ENCODE measurements at regions not wholly inside any gene's neighbourhood (a gene's known extent, or its start where the extent isn't known, plus 50 kb on each side); places are given as distances from the start of the nearest gene placed in this dataset.
A peak's percentile ranks its signal among the peaks of the same experiment; 100 is the strongest.

DNA sequence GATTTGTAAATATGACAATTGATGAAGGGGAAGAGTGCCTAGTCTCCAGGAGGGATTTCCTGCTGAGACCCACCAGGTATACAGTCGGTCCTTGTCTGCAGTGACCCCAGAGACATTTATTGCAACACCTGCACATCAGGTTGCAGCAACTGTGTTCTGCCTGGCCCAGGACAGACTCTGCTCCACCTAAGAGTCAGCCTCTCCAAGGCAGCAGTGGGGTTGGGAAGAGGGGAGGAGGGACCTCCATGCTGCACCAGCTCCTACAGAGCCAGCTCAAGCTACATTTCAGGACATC lies 120.4 kb upstream of the IRF2BP2 start (continued):
- TF ChIP-seq, protein P1, sequence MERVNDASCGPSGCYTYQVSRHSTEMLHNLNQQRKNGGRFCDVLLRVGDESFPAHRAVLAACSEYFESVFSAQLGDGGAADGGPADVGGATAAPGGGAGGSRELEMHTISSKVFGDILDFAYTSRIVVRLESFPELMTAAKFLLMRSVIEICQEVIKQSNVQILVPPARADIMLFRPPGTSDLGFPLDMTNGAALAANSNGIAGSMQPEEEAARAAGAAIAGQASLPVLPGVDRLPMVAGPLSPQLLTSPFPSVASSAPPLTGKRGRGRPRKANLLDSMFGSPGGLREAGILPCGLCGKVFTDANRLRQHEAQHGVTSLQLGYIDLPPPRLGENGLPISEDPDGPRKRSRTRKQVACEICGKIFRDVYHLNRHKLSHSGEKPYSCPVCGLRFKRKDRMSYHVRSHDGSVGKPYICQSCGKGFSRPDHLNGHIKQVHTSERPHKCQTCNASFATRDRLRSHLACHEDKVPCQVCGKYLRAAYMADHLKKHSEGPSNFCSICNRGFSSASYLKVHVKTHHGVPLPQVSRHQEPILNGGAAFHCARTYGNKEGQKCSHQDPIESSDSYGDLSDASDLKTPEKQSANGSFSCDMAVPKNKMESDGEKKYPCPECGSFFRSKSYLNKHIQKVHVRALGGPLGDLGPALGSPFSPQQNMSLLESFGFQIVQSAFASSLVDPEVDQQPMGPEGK (CRISPR knock-in tag; IDR thresholded peaks at IDR 0.05; ENCODE audit: borderline replicate concordance), result no peak
- TF ChIP-seq ZNF408 (CRISPR knock-in tag; IDR thresholded peaks at IDR 0.05; ENCODE audit: low read depth), result no peak
- TF ChIP-seq, protein P2, sequence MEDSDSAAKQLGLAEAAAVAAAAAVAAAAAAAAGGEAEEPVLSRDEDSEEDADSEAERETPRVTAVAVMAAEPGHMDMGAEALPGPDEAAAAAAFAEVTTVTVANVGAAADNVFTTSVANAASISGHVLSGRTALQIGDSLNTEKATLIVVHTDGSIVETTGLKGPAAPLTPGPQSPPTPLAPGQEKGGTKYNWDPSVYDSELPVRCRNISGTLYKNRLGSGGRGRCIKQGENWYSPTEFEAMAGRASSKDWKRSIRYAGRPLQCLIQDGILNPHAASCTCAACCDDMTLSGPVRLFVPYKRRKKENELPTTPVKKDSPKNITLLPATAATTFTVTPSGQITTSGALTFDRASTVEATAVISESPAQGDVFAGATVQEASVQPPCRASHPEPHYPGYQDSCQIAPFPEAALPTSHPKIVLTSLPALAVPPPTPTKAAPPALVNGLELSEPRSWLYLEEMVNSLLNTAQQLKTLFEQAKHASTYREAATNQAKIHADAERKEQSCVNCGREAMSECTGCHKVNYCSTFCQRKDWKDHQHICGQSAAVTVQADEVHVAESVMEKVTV (CRISPR knock-in tag; IDR thresholded peaks at IDR 0.05), result no peak
- TF ChIP-seq, protein P3, sequence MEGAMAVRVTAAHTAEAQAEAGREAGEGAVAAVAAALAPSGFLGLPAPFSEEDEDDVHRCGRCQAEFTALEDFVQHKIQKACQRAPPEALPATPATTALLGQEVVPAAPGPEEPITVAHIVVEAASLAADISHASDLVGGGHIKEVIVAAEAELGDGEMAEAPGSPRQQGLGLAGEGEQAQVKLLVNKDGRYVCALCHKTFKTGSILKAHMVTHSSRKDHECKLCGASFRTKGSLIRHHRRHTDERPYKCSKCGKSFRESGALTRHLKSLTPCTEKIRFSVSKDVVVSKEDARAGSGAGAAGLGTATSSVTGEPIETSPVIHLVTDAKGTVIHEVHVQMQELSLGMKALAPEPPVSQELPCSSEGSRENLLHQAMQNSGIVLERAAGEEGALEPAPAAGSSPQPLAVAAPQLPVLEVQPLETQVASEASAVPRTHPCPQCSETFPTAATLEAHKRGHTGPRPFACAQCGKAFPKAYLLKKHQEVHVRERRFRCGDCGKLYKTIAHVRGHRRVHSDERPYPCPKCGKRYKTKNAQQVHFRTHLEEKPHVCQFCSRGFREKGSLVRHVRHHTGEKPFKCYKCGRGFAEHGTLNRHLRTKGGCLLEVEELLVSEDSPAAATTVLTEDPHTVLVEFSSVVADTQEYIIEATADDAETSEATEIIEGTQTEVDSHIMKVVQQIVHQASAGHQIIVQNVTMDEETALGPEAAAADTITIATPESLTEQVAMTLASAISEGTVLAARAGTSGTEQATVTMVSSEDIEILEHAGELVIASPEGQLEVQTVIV (CRISPR knock-in tag; IDR thresholded peaks at IDR 0.05; ENCODE audit: borderline replicate concordance), result no peak
- TF ChIP-seq SRSF1 (IDR thresholded peaks at IDR 0.05; ENCODE audit: low read depth, low read length), result no peak
- TF ChIP-seq YY1 (IDR thresholded peaks at IDR 0.05; ENCODE audit: borderline replicate concordance in 1 of 3, control insufficient read depth in 1 of 3, extremely low read depth in 1 of 3, insufficient read depth in 3 of 3, insufficient read length in 1 of 3, insufficient replicate concordance in 2 of 3, low read depth in 1 of 3, low read length in 2 of 3), result no peak
- TF ChIP-seq ZNF551 (CRISPR knock-in tag; IDR thresholded peaks at IDR 0.05), result no peak
- TF ChIP-seq CHD1 (IDR thresholded peaks at IDR 0.05; ENCODE audit: low read length), result no peak
- TF ChIP-seq, protein P4, sequence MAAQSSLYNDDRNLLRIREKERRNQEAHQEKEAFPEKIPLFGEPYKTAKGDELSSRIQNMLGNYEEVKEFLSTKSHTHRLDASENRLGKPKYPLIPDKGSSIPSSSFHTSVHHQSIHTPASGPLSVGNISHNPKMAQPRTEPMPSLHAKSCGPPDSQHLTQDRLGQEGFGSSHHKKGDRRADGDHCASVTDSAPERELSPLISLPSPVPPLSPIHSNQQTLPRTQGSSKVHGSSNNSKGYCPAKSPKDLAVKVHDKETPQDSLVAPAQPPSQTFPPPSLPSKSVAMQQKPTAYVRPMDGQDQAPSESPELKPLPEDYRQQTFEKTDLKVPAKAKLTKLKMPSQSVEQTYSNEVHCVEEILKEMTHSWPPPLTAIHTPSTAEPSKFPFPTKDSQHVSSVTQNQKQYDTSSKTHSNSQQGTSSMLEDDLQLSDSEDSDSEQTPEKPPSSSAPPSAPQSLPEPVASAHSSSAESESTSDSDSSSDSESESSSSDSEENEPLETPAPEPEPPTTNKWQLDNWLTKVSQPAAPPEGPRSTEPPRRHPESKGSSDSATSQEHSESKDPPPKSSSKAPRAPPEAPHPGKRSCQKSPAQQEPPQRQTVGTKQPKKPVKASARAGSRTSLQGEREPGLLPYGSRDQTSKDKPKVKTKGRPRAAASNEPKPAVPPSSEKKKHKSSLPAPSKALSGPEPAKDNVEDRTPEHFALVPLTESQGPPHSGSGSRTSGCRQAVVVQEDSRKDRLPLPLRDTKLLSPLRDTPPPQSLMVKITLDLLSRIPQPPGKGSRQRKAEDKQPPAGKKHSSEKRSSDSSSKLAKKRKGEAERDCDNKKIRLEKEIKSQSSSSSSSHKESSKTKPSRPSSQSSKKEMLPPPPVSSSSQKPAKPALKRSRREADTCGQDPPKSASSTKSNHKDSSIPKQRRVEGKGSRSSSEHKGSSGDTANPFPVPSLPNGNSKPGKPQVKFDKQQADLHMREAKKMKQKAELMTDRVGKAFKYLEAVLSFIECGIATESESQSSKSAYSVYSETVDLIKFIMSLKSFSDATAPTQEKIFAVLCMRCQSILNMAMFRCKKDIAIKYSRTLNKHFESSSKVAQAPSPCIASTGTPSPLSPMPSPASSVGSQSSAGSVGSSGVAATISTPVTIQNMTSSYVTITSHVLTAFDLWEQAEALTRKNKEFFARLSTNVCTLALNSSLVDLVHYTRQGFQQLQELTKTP (IDR thresholded peaks at IDR 0.05; ENCODE audit: low read depth in 1 of 2, partially characterized antibody in 2 of 2), result peak in 1 of 2 experiments; percentile 55
- TF ChIP-seq, protein P5, sequence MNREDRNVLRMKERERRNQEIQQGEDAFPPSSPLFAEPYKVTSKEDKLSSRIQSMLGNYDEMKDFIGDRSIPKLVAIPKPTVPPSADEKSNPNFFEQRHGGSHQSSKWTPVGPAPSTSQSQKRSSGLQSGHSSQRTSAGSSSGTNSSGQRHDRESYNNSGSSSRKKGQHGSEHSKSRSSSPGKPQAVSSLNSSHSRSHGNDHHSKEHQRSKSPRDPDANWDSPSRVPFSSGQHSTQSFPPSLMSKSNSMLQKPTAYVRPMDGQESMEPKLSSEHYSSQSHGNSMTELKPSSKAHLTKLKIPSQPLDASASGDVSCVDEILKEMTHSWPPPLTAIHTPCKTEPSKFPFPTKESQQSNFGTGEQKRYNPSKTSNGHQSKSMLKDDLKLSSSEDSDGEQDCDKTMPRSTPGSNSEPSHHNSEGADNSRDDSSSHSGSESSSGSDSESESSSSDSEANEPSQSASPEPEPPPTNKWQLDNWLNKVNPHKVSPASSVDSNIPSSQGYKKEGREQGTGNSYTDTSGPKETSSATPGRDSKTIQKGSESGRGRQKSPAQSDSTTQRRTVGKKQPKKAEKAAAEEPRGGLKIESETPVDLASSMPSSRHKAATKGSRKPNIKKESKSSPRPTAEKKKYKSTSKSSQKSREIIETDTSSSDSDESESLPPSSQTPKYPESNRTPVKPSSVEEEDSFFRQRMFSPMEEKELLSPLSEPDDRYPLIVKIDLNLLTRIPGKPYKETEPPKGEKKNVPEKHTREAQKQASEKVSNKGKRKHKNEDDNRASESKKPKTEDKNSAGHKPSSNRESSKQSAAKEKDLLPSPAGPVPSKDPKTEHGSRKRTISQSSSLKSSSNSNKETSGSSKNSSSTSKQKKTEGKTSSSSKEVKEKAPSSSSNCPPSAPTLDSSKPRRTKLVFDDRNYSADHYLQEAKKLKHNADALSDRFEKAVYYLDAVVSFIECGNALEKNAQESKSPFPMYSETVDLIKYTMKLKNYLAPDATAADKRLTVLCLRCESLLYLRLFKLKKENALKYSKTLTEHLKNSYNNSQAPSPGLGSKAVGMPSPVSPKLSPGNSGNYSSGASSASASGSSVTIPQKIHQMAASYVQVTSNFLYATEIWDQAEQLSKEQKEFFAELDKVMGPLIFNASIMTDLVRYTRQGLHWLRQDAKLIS (CRISPR knock-in tag; IDR thresholded peaks at IDR 0.05), result peak; percentile 29; the same call in 1 of the 2 replicates
- TF ChIP-seq CREBBP (IDR thresholded peaks at IDR 0.05; ENCODE audit: low read depth, low read length), result no peak
- no peak for TF ChIP-seq POLR2A (conservative IDR thresholded peaks at IDR 0.05)
- TF ChIP-seq HMG20B (CRISPR knock-in tag; IDR thresholded peaks at IDR 0.05), result no peak

Measured in K562 (cell line).